NCI-H82 (cell line): ENCODE measurements at regions not wholly inside any gene's neighbourhood (a gene's known extent, or its start where the extent isn't known, plus 50 kb on each side); places are given as distances from the start of the nearest gene placed in this dataset.
"Not testable (repeated sequence)": the region's sequence is repeated elsewhere in the genome, so short reads cannot be mapped to it uniquely, and the experiment has no call there.

Experiments
- DNase-seq: peaks from one replicate; lab custom pipeline; 2025; lab: John Stamatoyannopoulos, UW

DNA sequence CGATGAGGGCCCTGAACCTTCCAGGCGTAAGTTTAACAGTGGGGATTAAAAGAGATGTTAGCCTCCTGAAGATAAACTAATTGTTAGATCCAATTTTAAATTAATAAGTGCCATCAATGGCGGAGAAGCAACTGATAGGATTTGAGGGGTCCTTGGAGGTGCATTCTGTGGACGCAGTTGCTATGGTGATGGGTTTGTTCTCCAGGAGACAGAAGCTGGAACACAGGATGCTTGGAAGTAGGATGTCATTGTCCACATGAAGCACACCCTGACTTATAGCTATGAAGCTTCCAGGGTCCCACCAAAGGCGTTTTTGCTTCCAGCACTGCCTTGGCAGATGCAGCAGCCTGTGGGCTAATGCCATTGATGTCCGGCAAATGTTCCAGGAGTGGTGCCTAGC lies 331.0 kb upstream of the IL12A start:
- peak; percentile 33 for DNase-seq

DNA sequence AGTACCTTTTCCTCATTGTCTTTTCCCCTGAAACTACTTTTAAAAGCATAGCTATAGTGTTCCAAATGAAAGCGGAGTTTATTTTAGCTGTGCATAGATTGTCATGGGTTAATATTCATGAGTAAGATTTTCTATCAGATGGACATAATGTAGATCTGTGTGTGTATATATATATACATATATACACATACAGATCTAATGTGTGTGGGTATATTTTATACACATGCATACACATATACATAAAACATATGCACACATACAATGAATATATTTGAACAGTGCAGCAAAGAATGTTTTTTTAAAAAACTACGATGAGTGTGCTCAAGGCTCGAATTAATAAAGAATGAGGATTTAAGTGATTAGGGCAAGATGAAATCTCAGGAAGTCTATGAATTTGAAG lies 328.3 kb upstream of the IL12A start:
- no peak for DNase-seq

DNA sequence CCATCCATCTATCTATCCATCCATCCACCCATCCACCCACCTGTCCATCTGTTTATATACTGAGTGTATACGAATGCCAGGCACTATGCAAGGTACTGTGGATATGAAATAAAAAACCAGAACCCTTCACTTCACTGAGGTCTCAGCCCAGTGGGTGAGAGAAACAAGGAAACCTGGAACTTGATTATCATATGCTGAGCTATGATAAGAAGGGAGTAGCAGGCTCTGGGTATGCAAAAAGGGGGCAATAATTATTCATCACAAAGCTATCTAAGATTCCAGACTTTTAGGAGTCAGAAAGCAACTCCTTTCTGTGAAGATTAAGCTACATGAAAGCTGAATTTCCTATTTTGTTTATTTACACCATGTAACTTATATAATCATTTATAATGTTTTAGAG lies 327.7 kb upstream of the IL12A start:
- no peak for DNase-seq

DNA sequence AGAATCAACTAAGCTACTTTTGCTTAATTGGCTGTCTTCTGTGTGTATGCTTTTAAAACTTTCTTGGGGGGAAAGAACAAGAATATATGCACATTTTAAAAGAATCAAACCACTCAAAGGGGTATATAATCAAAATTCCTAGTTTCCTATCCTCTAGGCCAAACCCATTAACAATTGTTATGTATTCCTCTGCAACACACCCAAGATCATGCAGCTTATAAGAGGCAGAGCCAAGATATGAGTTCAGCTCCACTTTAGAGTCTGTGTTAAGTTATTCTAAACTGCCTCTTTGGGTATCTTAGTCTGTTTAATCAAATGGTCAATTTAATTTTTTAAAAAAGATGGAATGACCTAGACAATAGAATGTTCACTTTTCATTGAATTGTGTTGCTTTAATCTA lies 326.1 kb upstream of the IL12A start:
- DNase-seq: no peak

DNA sequence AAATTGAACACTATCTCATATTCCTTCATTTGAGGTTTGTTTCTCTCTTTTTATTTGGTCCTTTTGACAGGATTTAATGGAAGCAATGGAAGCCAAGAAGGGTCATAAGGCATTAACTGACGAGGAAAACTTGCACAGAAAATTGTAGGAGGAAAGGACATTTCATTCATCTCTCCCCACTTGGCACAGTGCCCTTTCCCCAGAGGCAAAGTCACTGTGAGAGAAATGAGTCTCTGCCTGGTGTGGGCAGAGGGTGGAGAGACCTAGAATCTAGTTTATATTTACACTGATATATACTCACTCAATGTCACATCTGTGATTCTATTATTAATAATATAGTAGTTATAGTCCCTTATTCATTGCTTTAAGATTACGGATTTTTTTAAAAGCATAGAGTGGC lies 324.6 kb upstream of the IL12A start:
- no peak for DNase-seq

DNA sequence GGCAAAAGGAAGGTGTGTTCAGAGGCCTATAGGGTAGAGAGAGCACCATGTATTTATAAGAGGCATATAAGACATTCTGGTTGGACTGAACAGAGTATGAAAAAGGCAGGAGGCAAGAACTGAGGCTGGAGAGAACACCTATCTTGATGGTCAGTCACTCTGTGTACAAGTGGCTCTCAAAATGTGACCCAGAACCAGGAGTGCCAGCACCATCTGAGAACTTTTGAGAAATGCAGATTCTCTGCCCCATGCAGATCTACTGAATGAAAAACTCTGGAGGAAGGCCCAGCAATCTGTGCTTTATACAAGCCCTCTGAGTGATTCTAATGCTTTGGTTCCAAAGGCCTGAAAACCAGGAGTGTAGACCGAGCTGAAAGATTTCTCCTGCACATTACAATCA lies 324.0 kb upstream of the IL12A start:
- no peak for DNase-seq

DNA sequence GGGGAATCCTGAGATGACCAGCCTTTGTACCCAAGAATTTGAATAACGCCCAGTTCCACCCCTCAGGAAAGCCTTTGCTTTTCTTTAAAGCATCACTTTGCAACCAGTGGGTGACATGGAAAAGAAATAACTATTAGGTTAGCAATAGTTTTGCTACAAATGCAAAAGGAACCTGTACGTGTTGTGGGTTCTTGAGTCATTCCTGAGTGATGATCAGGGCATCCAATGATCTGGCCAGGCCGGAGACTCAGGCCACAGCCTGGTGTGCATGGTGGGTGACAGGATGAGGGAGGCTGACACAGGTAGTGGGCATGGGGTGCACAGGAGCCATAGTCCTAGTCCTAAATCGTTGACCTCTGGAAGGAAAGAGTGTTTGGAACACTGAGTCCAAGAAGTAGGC lies 321.4 kb upstream of the IL12A start:
- no peak for DNase-seq

DNA sequence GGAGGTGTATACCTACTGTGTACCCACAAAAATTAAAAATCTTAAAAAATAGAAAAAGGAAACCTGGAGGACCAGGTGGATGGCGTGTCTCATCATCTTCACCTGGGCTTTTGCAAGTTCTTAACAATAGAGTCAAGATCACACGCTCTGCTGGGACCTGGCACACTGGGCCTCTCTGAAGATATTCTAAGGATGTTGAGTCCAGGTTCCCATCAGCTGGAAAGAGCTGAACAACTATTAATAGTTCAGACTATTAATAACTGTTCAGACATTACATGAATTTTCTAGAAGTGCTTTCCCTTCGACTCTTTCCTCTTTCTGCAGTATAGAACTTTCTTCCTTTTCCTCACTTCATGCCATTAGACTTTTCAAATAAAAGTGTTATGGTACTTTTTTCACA lies 320.2 kb upstream of the IL12A start:
- no peak for DNase-seq

DNA sequence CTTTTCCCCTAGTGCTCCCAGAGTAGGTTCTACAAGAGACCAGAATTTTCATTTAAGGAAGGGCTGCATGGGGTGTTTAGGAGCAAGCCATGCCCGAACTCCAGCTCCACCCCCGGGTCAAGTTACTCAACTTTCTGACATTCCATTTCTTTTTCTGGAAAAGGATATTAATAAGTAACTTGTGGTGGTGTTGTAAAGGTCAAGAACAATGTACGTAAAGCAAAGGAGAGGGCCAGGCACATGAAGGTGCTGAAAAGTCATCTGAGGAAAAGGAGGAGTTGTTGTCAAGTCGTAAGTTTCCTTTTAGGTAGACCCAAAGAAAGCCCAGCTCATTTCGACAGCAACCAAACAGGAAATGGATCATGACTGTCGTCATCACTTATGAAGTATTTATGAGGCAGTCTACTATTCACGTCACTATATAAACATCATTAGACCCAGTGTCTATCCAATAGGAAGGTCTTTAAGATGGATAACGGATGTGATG lies 319.6 kb upstream of the IL12A start:
- DNase-seq: no peak

DNA sequence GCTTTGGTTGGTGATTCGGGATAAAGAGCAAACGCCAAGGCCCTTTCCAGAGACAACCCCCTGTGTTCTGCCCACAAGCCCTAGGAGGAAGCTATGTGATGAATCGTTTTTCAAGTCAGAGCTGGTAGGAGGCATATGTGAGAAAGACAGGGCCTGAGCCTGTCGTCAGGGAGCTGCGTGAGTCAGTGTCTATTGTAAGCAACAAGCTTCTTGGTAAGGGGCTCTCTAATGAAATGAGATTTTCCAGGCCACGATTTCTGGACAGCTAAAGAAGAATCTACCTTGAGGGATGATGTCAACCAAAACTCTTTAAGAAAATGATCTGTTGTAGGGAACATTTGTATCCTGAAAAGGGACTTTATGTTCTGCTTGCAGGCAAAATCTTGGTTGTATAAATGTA lies 318.9 kb upstream of the IL12A start:
- no peak for DNase-seq

DNA sequence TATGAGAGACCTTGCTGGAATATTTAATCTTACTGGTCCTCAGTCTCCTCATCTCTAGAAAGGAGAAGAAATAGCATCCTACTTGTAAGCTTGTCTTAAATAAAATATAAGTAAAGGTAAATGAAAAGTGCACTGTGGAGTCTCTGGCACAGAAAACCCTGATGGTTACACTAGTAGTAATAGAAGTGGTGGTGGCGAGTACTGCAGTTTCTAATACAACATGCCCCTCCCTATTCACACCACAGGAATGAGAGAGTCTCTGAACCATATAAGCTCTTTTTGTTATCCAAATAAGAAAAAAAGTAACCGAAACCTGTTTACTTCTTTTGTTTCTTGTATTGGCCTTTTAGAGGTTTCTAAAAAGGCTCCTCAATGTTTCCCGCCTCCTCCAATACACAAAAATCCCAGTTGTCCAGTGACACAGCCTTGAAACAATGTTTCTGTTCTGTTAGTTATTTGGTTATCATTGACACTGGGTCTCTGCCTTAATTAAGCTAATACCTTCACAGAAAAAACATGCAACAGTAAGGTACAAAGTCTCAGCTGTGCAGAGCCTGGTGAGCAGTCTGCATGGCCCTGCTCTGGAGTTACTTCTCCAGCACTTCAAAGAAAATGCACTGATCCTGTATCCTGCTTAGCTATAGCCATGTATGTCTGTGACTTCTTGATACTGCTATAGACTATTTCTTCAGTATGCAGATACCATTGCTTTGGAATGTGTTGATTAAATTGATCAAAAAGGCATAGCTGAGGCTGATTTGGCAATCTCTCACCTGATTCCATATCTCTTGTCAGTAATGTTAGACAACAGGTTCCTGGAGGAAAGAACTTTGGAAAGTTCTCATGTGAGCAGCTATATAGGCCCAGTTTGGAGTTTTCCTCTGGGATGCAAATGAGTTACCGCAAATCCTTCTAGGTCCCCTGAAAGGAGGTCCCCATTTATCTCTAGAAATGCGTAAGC lies 315.6 kb upstream of the IL12A start:
- DNase-seq: peak; percentile 15

DNA sequence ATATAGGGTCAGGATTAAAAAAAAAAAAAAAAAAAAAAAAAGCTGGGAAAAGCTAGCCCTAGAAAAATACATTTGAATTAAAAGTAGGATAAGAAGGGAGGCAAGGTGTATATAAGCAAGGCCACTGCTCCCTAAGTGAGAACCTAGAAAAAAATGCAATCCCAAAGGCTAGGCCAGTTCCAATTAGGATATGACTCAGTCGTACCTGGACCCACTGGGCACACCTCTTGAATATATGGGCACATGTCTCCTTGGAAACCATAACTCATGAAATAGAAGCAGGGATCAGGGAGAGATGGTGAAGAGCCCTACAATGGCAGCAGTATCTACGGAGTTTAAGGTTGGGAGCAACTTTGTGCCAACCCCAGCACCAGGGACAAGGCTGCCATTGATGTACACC lies 314.1 kb upstream of the IL12A start:
- no peak for DNase-seq

DNA sequence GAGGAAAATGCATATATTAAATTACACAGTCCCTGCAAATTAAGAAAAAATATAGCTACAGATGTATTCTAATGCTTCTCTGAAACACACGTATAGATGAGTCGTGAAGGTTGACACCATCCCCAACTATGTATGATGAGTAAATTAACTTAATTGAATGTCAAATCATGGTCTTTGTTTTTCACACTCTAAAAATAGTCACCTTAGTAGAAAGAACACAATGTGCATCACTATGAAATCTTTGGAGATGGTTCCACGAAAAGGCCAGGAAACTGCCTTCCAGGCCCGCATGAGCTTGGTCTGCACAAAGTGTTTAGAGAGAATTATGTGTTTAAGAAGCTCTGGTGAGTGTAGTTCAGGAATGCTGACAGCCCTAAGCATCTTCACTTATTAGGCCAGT lies 313.4 kb upstream of the IL12A start:
- DNase-seq: no peak

DNA sequence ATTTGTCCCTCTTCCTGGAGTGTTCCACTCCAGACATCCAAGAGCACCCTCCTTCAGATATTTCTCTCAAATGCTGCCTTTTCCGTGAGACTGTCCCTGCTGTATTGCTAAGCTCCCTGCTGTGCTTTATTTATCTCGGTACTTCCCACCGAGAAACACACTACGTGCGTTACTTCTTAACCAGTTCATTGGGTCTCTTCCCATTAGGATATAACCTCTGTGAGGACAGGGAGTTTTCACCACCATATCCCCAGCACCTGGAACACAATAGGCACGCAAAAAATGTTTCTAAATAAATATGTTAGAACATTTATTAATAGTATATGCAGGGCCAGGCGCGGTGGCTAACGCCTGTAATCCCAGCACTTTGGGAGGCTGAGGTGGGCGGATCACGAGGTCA lies 308.7 kb upstream of the IL12A start:
- no peak for DNase-seq

DNA sequence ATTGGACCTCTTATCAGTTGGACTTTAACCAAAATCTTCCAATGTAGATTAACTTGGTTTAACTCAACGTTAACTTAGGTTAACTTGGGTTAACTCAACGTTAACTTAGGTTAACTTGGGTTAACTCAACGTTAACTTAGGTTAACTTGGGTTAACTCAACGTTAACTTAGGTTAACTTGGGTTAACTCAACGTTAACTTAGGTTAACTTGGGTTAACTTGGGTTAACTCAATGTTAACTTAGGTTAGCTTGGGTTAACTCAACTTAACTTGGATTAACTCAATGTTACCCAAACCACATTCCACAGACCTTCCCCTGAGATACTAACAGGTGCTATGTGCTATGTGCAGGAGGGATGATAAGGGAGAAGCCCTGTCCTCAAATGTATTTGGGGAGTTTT lies 306.9 kb upstream of the IL12A start:
- not testable (repeated sequence) for DNase-seq

DNA sequence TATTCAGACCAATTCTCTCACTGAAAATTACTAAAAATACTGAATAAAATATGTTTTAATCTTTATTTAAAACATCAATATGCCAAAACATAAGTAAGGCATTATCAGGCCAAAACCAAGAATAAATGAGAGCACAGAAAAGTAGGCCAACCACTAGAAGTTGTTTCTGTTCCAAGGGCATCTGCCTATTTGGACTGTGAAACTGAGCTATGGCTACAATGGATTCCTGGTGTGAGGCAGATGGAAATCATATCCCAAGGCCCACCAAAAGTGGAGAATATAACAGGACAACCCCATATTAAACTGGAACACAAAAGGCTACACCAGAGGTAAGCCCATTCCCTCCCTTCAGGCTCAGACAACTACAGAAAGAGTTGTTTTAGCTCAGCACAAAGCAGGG lies 302.8 kb upstream of the IL12A start:
- DNase-seq: no peak

DNA sequence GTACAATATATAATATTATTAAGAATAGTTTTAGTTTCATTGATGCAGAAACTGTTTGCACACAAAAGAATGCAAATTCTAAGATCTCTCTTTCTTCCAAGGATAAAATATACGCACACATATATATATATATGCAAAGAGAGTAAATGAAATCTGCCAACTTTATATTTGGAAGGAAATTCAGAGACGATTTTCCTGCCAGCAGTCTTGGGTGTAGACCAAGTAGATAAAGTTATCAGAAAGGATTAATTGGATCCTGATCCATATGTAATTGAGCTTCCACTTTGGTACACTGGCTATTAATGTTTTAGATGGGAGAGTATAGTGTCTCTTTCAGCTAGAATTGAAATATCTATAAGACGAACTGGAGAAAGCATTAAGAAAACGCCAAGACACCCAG lies 295.4 kb upstream of the IL12A start:
- DNase-seq: no peak

DNA sequence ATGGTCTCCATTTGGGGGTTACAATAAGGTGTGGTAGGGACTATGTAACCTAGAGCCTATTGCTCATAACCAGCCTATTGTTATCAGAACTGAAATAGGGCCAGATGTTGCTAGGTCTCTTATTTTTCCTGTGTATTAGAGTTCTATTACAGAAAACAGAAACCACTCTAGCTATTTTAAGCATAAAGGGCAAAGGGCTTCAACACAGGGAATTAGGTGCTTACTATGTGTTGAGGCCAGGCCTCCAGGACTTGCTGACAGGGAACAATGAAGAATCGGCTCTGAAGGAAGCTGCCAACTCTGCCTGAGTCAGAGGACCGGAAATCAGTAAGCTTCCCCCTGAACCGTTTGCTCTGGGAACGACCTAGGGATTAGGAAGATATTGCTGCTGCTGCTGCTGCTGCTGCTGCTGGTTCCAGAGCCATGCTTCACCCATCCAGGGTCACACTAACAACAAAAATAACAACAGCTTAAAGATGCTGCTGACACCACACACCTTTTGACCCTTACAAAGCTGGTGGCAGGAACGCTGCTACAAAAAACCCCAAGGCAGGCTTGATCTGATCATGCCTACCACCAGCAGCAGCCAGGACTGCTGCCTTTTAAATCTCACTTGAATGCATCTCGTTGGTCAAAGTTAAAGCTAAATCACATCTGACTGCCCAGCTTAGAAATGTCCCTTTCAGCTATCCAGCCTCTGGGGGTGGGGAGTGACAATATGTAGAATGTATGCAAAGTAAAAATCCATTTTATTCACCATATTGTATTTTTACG lies 276.9 kb upstream of the IL12A start:
- peak; percentile 80 for DNase-seq

DNA sequence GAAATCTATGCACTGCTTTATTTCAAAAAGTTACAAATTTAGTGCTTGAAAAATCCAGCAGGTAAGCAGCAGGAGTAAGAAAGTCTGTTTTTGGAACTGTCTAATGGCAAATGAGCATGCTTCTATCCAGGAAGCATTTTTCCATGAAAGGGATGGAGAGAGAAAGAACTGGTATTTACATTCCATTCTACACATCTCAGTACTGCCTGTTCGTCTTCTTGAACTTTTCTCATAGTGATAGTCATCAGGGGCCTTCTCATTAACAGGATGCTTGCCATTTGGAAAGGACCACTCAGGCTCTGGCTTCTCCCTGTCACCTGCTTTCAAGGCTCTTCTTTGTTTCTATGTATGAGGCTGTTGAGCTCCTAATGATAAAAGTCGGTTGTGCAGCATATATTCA lies 267.3 kb upstream of the IL12A start:
- no peak for DNase-seq

DNA sequence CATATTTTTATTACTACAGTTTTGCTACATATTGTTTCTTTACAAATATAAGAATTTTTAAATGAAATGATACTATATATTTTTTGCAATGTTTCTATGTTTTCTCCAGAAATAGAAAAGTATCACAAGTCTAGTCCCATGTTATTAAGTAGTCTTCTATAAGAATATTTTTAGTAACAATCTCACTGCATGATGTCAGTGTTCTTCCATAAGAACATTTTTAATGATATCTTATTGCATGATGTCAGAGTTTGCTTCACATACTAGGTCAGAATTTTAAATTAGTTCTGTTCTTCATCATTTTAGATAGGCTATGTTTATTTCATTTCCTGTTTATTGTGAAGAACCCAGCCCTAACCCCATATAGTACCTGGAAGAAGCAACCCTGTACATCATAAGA lies 265.3 kb upstream of the IL12A start:
- DNase-seq: no peak

DNA sequence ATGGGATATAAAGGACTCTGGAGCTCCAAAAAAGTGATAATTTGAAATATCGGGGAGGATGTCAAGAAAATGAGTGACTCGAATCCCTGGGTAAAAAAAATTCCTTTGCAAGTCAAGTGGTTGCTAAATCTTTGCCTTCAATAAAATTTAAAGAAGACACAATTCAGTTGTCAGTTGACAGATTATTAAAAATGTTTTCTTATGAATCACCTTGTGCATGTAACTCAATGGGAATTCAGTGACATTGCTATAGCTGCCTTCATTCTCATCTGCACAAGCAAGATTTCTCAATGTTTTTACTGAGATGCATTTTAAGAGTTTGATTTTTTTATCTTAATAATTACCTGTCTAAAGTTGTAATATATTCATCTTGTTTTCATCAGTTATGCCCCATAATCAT lies 264.0 kb upstream of the IL12A start:
- no peak for DNase-seq

DNA sequence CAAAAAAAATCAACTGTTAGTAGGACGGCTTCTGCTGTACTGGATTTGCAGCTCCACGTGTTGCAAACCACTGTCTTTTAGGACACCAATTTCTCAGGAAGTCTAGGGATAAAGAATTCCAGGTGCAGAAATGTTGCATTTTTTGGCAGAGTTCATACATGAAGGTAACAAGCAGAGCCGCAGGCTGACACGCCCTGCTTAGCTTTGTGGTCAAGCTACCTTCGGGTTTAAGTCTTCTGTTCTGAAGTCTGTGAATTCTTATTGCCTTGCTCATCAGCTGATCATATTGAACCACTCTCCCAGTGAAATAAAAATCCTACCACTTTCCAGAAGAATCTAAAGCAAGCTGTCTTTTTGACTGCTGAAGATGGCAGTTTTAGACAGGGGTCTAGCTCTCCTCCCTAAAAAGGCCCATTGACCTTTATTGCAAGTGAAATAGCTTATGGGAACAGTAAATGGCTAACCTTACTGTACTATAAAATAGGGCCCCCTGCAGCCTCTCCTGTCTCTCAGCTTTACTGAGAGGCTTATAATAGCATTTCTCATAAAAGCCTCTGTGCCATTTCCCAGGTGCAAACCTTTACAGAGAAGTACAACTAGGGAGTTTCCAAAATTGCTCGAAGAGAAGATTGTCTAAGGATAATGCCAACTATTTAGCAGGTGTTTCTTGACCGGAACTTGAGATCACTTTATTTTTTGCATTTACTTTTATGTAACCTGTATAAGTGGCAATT lies 262.2 kb upstream of the IL12A start:
- DNase-seq: no peak

DNA sequence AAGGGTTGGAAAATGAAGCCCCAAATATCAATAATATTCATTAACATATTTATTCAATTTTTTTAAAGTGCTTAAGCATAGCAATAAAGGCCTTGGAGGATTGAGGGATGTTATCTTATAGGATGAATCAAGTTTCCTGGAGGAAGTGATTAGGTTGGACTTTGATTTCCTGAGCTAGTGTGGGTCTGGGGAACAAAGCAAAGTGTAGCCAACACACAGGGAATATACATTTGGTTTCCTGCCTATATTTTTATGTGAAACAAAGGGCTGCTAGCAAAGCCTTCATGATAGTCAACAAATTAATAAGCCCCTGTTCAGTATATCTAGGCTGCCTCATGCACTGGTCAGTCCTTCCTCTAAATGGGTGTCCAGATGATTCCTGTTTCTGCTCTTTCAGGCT lies 261.1 kb upstream of the IL12A start:
- no peak for DNase-seq
